NCI-H187 (cell line): ENCODE measurements at regions not wholly inside any gene's neighbourhood (a gene's known extent, or its start where the extent isn't known, plus 50 kb on each side); places are given as distances from the start of the nearest gene placed in this dataset.
"Not testable (repeated sequence)": the region's sequence is repeated elsewhere in the genome, so short reads cannot be mapped to it uniquely, and the experiment has no call there.

Experiments
- DNase-seq, 2 experiments: peaks; one replicate each; lab custom pipeline; 2025; lab: John Stamatoyannopoulos, UW

GRCh38 chr3:103170651-103171050 lies 735.8 kb downstream of the ZPLD1 start:
- DNase-seq, result no peak

- no peak for DNase-seq
Measured at GRCh38 chr3:103173940-103174339, 739.1 kb downstream of the ZPLD1 start.

GRCh38 chr3:103181160-103181559 lies 746.3 kb downstream of the ZPLD1 start:
- no peak for DNase-seq

GRCh38 chr3:103184772-103185171 lies 750.0 kb downstream of the ZPLD1 start:
- DNase-seq, result no peak

GRCh38 chr3:103189941-103190340 lies 755.1 kb downstream of the ZPLD1 start:
- DNase-seq, result no peak

GRCh38 chr3:103195216-103195615 lies 760.4 kb downstream of the ZPLD1 start:
- no peak for DNase-seq

- DNase-seq, result no peak
Measured at GRCh38 chr3:103203441-103203840, 768.6 kb downstream of the ZPLD1 start.

GRCh38 chr3:103210583-103210982 lies 775.8 kb downstream of the ZPLD1 start:
- DNase-seq, result no peak

- DNase-seq, result no peak
Measured at GRCh38 chr3:103218146-103218545, 783.3 kb downstream of the ZPLD1 start.

GRCh38 chr3:103218793-103219192 lies 784.0 kb downstream of the ZPLD1 start:
- DNase-seq, result no peak

- DNase-seq, result no peak
Measured at GRCh38 chr3:103227651-103228050, 792.8 kb downstream of the ZPLD1 start.

- no peak for DNase-seq
Measured at GRCh38 chr3:103247459-103247858, 812.6 kb downstream of the ZPLD1 start.

- DNase-seq, result not testable (repeated sequence)
Measured at GRCh38 chr3:103254827-103255226, 820.0 kb downstream of the ZPLD1 start.

GRCh38 chr3:103269287-103269686 lies 834.5 kb downstream of the ZPLD1 start:
- DNase-seq, result no peak

- no peak for DNase-seq
Measured at GRCh38 chr3:103271575-103271974, 836.8 kb downstream of the ZPLD1 start.

- DNase-seq, result no peak
Measured at GRCh38 chr3:103295974-103296570, 861.3 kb downstream of the ZPLD1 start.

GRCh38 chr3:103297502-103297901 lies 862.7 kb downstream of the ZPLD1 start:
- not testable (repeated sequence) for DNase-seq

GRCh38 chr3:103306104-103306503 lies 871.3 kb downstream of the ZPLD1 start:
- DNase-seq, result no peak

- DNase-seq, result no peak
Measured at GRCh38 chr3:103308921-103309320, 874.1 kb downstream of the ZPLD1 start.

GRCh38 chr3:103319912-103320311 lies 885.1 kb downstream of the ZPLD1 start:
- DNase-seq, result no peak

GRCh38 chr3:103337179-103337845 lies 902.5 kb downstream of the ZPLD1 start:
- DNase-seq, result no peak

- no peak for DNase-seq
Measured at GRCh38 chr3:103341078-103341606, 906.3 kb downstream of the ZPLD1 start.

- DNase-seq, result no peak
Measured at GRCh38 chr3:103342205-103342731, 907.5 kb downstream of the ZPLD1 start.
